Uterus (tissue), 3 donors: ENCODE measurements at regions not wholly inside any gene's neighbourhood (a gene's known extent, or its start where the extent isn't known, plus 50 kb on each side); places are given as distances from the start of the nearest gene placed in this dataset. TPM values are rescaled to one million over a fixed set of nuclear protein-coding genes. Genes with fewer than 3 reads are reported as not detected.
"Not testable (repeated sequence)": the region's sequence is repeated elsewhere in the genome, so short reads cannot be mapped to it uniquely, and the experiment has no call there.

Source experiments
- DNase-seq, 2 donors: peaks; one replicate each; pipeline ENCODE4 v3.0.0-alpha.2; 2019 to 2020
- H3K27ac ChIP-seq, 2 donors: fragments of 200-600 bp; sonication (generic); 1 replicate in 1 of 2; 2 replicates in 1 of 2; pipeline ENCODE4 v1.5.1; 2016 to 2018
- H3K27me3 ChIP-seq, 2 donors: fragments of 200-600 bp; sonication (generic); one replicate each; pipeline ENCODE4 v1.5.1; 2018 to 2019; ENCODE audit warnings: control low read depth in 1 of 2
- H3K36me3 ChIP-seq, 2 donors: fragments of 200-600 bp; sonication (generic); one replicate each; pipeline ENCODE4 v1.5.1; 2019; ENCODE audit warnings: control low read depth in 1 of 2
- H3K4me1 ChIP-seq, 2 donors: fragments of 200-600 bp; sonication (generic); one replicate each; pipeline ENCODE4 v1.5.1; 2018 to 2019; ENCODE audit warnings: control low read depth in 1 of 2
- H3K4me3 ChIP-seq, 2 donors: fragments of 200-600 bp; sonication (generic); 1 replicate in 1 of 2; 2 replicates in 1 of 2; pipeline ENCODE4 v1.5.1; 2018 to 2019; ENCODE audit warnings: mild to moderate bottlenecking in 1 of 2
- H3K9me3 ChIP-seq, 2 donors: fragments of 200-600 bp; sonication (generic); one replicate each; pipeline ENCODE4 v1.5.1; 2019; ENCODE audit warnings: control low read depth in 1 of 2
- intact Hi-C: fragments of 100-400 bp; cut with DNase I; formaldehyde crosslinking; loops from one replicate; pipeline ENCODE4 v1.15.1; 2023; ENCODE audit warnings: low total_unique reads
- microRNA-seq: library from miRNA; unstranded; fragments of <30 nt; microRNA quantifications from one replicate; pipeline ENCODE4, GENCODE V29; 2016; ENCODE audit warnings: borderline microRNAs expressed, borderline replicate concordance
- small RNA-seq: library from RNA; depleted of rRNA; stranded (forward); fragments of <200 nt; gene quantifications from one replicate; pipeline ENCODE3, GENCODE V24; 2016
- donor health status: DM: yes; HTN: yes; CAD: no.

- H3K4me3 ChIP-seq, H3K27ac ChIP-seq, DNase-seq, intact Hi-C loops, H3K36me3 ChIP-seq, H3K4me1 ChIP-seq, H3K27me3 ChIP-seq, H3K9me3 ChIP-seq: not testable (repeated sequence)
Observed at GRCh38 chr7:56923892-56924291, 208.3 kb downstream of the ZNF479 start.

GRCh38 chr7:56910973-56911372 lies 221.3 kb downstream of the ZNF479 start:
- H3K36me3 ChIP-seq, H3K9me3 ChIP-seq, H3K27me3 ChIP-seq, DNase-seq, H3K4me1 ChIP-seq, intact Hi-C loops, H3K4me3 ChIP-seq, H3K27ac ChIP-seq: not testable (repeated sequence)

- H3K27ac ChIP-seq, H3K9me3 ChIP-seq, H3K4me3 ChIP-seq, H3K4me1 ChIP-seq, H3K27me3 ChIP-seq, H3K36me3 ChIP-seq, DNase-seq, intact Hi-C loops: not testable (repeated sequence)
Observed at GRCh38 chr7:56889454-56889853, 242.8 kb downstream of the ZNF479 start.

- H3K4me1 ChIP-seq, intact Hi-C loops, H3K4me3 ChIP-seq, H3K27ac ChIP-seq, H3K36me3 ChIP-seq, DNase-seq, H3K27me3 ChIP-seq, H3K9me3 ChIP-seq: not testable (repeated sequence)
Observed at GRCh38 chr7:56885132-56885531, 247.1 kb downstream of the ZNF479 start.

- H3K4me3 ChIP-seq, H3K27me3 ChIP-seq, H3K4me1 ChIP-seq, H3K36me3 ChIP-seq, H3K9me3 ChIP-seq, DNase-seq, intact Hi-C loops, H3K27ac ChIP-seq: not testable (repeated sequence)
Observed at GRCh38 chr7:56882318-56882717, 249.9 kb downstream of the ZNF479 start.

Small RNA genes lying in the stretch of these regions (microRNA-seq; reads per million reads assigned to microRNA genes)
- not detected for gene MIR4283-1

Small RNA genes lying in the stretch of these regions (small RNA-seq; reads per million reads assigned to genes)
- not detected for gene MIR4283-1
